HT-29 (cell line): ENCODE measurements at regions not wholly inside any gene's neighbourhood (a gene's known extent, or its start where the extent isn't known, plus 50 kb on each side); places are given as distances from the start of the nearest gene placed in this dataset.
A peak's percentile ranks its signal among the peaks of the same experiment; 100 is the strongest.
"Not testable (repeated sequence)": the region's sequence is repeated elsewhere in the genome, so short reads cannot be mapped to it uniquely, and the experiment has no call there.

Source experiments
- DNase-seq: peaks from one replicate; pipeline ENCODE4 v3.0.0-alpha.2; 2015; ENCODE audit warnings: low spot score

GRCh38 chr1:234763910-234764309 is 153.9 kb upstream of the IRF2BP2 start:
- no peak for DNase-seq

GRCh38 chr1:234763367-234763766 is 153.4 kb upstream of the IRF2BP2 start:
- no peak for DNase-seq

GRCh38 chr1:234762127-234762526 is 152.1 kb upstream of the IRF2BP2 start:
- not testable (repeated sequence) for DNase-seq

GRCh38 chr1:234760303-234760723 is 150.3 kb upstream of the IRF2BP2 start:
- peak; percentile 23 for DNase-seq

- DNase-seq: no peak
Observed at GRCh38 chr1:234759888-234760287, 149.9 kb upstream of the IRF2BP2 start.

- no peak for DNase-seq
Observed at GRCh38 chr1:234758851-234759250, 148.9 kb upstream of the IRF2BP2 start.

GRCh38 chr1:234756857-234757256 is 146.9 kb upstream of the IRF2BP2 start:
- DNase-seq: no peak

GRCh38 chr1:234756066-234756774 is 146.2 kb upstream of the IRF2BP2 start:
- no peak for DNase-seq

- no peak for DNase-seq
Observed at GRCh38 chr1:234755449-234755863, 145.5 kb upstream of the IRF2BP2 start.

- DNase-seq: no peak
Observed at GRCh38 chr1:234753979-234754378, 144.0 kb upstream of the IRF2BP2 start.

- no peak for DNase-seq
Observed at GRCh38 chr1:234752927-234753326, 142.9 kb upstream of the IRF2BP2 start.

- no peak for DNase-seq
Observed at GRCh38 chr1:234751678-234752077, 141.7 kb upstream of the IRF2BP2 start.

GRCh38 chr1:234750922-234751627 is 141.1 kb upstream of the IRF2BP2 start:
- no peak for DNase-seq

- DNase-seq: no peak
Observed at GRCh38 chr1:234748713-234749112, 138.7 kb upstream of the IRF2BP2 start.

- DNase-seq: no peak
Observed at GRCh38 chr1:234748066-234748465, 138.1 kb upstream of the IRF2BP2 start.

- DNase-seq: no peak
Observed at GRCh38 chr1:234746798-234747196, 136.8 kb upstream of the IRF2BP2 start.

GRCh38 chr1:234745844-234746797 is 136.1 kb upstream of the IRF2BP2 start:
- DNase-seq: no peak

GRCh38 chr1:234745276-234745675 is 135.3 kb upstream of the IRF2BP2 start:
- no peak for DNase-seq

- DNase-seq: no peak
Observed at GRCh38 chr1:234743791-234744611, 134.0 kb upstream of the IRF2BP2 start.

- DNase-seq: no peak
Observed at GRCh38 chr1:234742622-234743021, 132.6 kb upstream of the IRF2BP2 start.

GRCh38 chr1:234737967-234738314 is 128.0 kb upstream of the IRF2BP2 start:
- no peak for DNase-seq
